ENCODE measurements at regions not wholly inside any gene's neighbourhood (a gene's known extent, or its start where the extent isn't known, plus 50 kb on each side); places are given as distances from the start of the nearest gene placed in this dataset.

- no peaks in the 10 kb centered on the region for H3K36me3 ChIP-seq (replicated peaks; ENCODE audit: low read depth, low read length)
- no peaks in the 10 kb centered on the region for H3K4me1 ChIP-seq (ENCODE audit: low read length)
- no peaks in the 10 kb centered on the region for H3K79me2 ChIP-seq (ENCODE audit: low read length)
- H4K20me1 ChIP-seq (ENCODE audit: insufficient read depth, low read length): no peaks in the 10 kb centered on the region
- TF ChIP-seq CTCF (IDR thresholded peaks at IDR 0.05; ENCODE audit: low read depth, low read length) (no peak), EZH2phosphoT487 (IDR thresholded peaks at IDR 0.05; ENCODE audit: low read depth) (no peak)
- no peak overlapping the region for H3K27ac ChIP-seq (ENCODE audit: low read length)
- no peak overlapping the region for H2AFZ ChIP-seq (ENCODE audit: low read depth, low read length)
- H3K9ac ChIP-seq (ENCODE audit: low read length): no peak overlapping the region
- H3K4me3 ChIP-seq (ENCODE audit: low read length): no peak overlapping the region
- H3K9me3 ChIP-seq (ENCODE audit: insufficient read depth, low read length): no peaks in the 10 kb centered on the region
- no peak overlapping the region for H3K4me2 ChIP-seq (ENCODE audit: low read length)
- H3K27me3 ChIP-seq (ENCODE audit: low read depth, low read length): no peaks in the 10 kb centered on the region
Observed at GRCh38 chr9:31089549-31090221, 1294.8 kb upstream of the ACO1 start.

GRCh38 chr9:31100311-31100710, 1284.1 kb upstream of the ACO1 start:
- H3K4me3 ChIP-seq (ENCODE audit: low read length): no peak overlapping the region

GRCh38 chr9:31103836-31104235, 1280.6 kb upstream of the ACO1 start:
- TF ChIP-seq EZH2phosphoT487 (IDR thresholded peaks at IDR 0.05; ENCODE audit: low read depth) (no peak), CTCF (IDR thresholded peaks at IDR 0.05; ENCODE audit: low read depth, low read length) (no peak)
- Histone ChIP-seq H2AFZ (ENCODE audit: low read depth, low read length) (no peak overlapping the region), H4K20me1 (ENCODE audit: insufficient read depth, low read length) (no peaks in the 10 kb centered on the region), H3K27ac (ENCODE audit: low read length) (no peak overlapping the region), H3K27me3 (ENCODE audit: low read depth, low read length) (no peaks in the 10 kb centered on the region), H3K4me2 (ENCODE audit: low read length) (no peak overlapping the region), H3K9ac (ENCODE audit: low read length) (no peak overlapping the region), H3K4me1 (ENCODE audit: low read length) (0 out of 2 replicates have a peak, but pooled peaks cover 4% of the 10 kb centered on the region), H3K4me3 (ENCODE audit: low read length) (no peak overlapping the region), H3K36me3 (replicated peaks; ENCODE audit: low read depth, low read length) (no peaks in the 10 kb centered on the region), H3K9me3 (ENCODE audit: insufficient read depth, low read length) (no peaks in the 10 kb centered on the region), H3K79me2 (ENCODE audit: low read length) (no peaks in the 10 kb centered on the region)

More at GRCh38 chr9:31100311-31100710, 1284.1 kb upstream of the ACO1 start:
- no peaks in the 10 kb centered on the region for H4K20me1 ChIP-seq (ENCODE audit: insufficient read depth, low read length)
- H3K9me3 ChIP-seq (ENCODE audit: insufficient read depth, low read length): no peaks in the 10 kb centered on the region
- no peak overlapping the region for H3K9ac ChIP-seq (ENCODE audit: low read length)
- 0 out of 2 replicates have a peak, but pooled peaks cover 4% of the 10 kb centered on the region for H3K4me1 ChIP-seq (ENCODE audit: low read length)
- H3K4me2 ChIP-seq (ENCODE audit: low read length): no peak overlapping the region
- H3K79me2 ChIP-seq (ENCODE audit: low read length): no peaks in the 10 kb centered on the region
- no peaks in the 10 kb centered on the region for H3K36me3 ChIP-seq (replicated peaks; ENCODE audit: low read depth, low read length)
- no peak overlapping the region for H3K27ac ChIP-seq (ENCODE audit: low read length)
- TF ChIP-seq EZH2phosphoT487 (IDR thresholded peaks at IDR 0.05; ENCODE audit: low read depth): no peak
- TF ChIP-seq CTCF (IDR thresholded peaks at IDR 0.05; ENCODE audit: low read depth, low read length): no peak
- H2AFZ ChIP-seq (ENCODE audit: low read depth, low read length): no peak overlapping the region
- H3K27me3 ChIP-seq (ENCODE audit: low read depth, low read length): no peaks in the 10 kb centered on the region

GRCh38 chr9:31104249-31104648, 1280.2 kb upstream of the ACO1 start:
- Histone ChIP-seq H3K9me3 (ENCODE audit: insufficient read depth, low read length) (no peaks in the 10 kb centered on the region), H3K36me3 (replicated peaks; ENCODE audit: low read depth, low read length) (no peaks in the 10 kb centered on the region), H2AFZ (ENCODE audit: low read depth, low read length) (no peak overlapping the region), H3K9ac (ENCODE audit: low read length) (no peak overlapping the region), H4K20me1 (ENCODE audit: insufficient read depth, low read length) (no peaks in the 10 kb centered on the region), H3K4me2 (ENCODE audit: low read length) (no peak overlapping the region), H3K27ac (ENCODE audit: low read length) (no peak overlapping the region), H3K4me3 (ENCODE audit: low read length) (no peak overlapping the region), H3K79me2 (ENCODE audit: low read length) (no peaks in the 10 kb centered on the region), H3K27me3 (ENCODE audit: low read depth, low read length) (no peaks in the 10 kb centered on the region), H3K4me1 (ENCODE audit: low read length) (0 out of 2 replicates have a peak, but pooled peaks cover 4% of the 10 kb centered on the region)
- TF ChIP-seq CTCF (IDR thresholded peaks at IDR 0.05; ENCODE audit: low read depth, low read length): no peak
